ENCODE measurements at regions not wholly inside any gene's neighbourhood (a gene's known extent, or its start where the extent isn't known, plus 50 kb on each side); places are given as distances from the start of the nearest gene placed in this dataset.

GRCh38 chr18:28357766-28358401 lies 181.0 kb upstream of the CDH2 start:
- H3K4me3 ChIP-seq (ENCODE audit: low read depth, low read length) = no peak overlapping the region
- peak; percentile 10 for TF ChIP-seq CTCF (IDR thresholded peaks at IDR 0.05; ENCODE audit: insufficient read depth, low read depth, low read length, missing control alignments)
- DNase-seq (ENCODE audit: low read depth) = no peak

GRCh38 chr18:28350821-28351220 lies 173.9 kb upstream of the CDH2 start:
- no peak for DNase-seq (ENCODE audit: low read depth)
- no peak for TF ChIP-seq CTCF (IDR thresholded peaks at IDR 0.05; ENCODE audit: insufficient read depth, low read depth, low read length, missing control alignments)
- H3K4me3 ChIP-seq (ENCODE audit: low read depth, low read length) = no peak overlapping the region

GRCh38 chr18:28342231-28342630 lies 165.3 kb upstream of the CDH2 start:
- DNase-seq (ENCODE audit: low read depth) = no peak
- no peak overlapping the region for H3K4me3 ChIP-seq (ENCODE audit: low read depth, low read length)
- no peak for TF ChIP-seq CTCF (IDR thresholded peaks at IDR 0.05; ENCODE audit: insufficient read depth, low read depth, low read length, missing control alignments)

GRCh38 chr18:28338316-28338715 lies 161.4 kb upstream of the CDH2 start:
- no peak for DNase-seq (ENCODE audit: low read depth)
- H3K4me3 ChIP-seq (ENCODE audit: low read depth, low read length) = no peak overlapping the region
- no peak for TF ChIP-seq CTCF (IDR thresholded peaks at IDR 0.05; ENCODE audit: insufficient read depth, low read depth, low read length, missing control alignments)

GRCh38 chr18:28334516-28334915 lies 157.6 kb upstream of the CDH2 start:
- no peak for TF ChIP-seq CTCF (IDR thresholded peaks at IDR 0.05; ENCODE audit: insufficient read depth, low read depth, low read length, missing control alignments)
- no peak for DNase-seq (ENCODE audit: low read depth)
- no peak overlapping the region for H3K4me3 ChIP-seq (ENCODE audit: low read depth, low read length)

- no peak for TF ChIP-seq CTCF (IDR thresholded peaks at IDR 0.05; ENCODE audit: insufficient read depth, low read depth, low read length, missing control alignments)
- DNase-seq (ENCODE audit: low read depth) = no peak
- no peak overlapping the region for H3K4me3 ChIP-seq (ENCODE audit: low read depth, low read length)
These were observed 155.1 kb upstream of the CDH2 start for GRCh38 chr18:28332071-28332470.

- no peak overlapping the region for H3K4me3 ChIP-seq (ENCODE audit: low read depth, low read length)
- no peak for TF ChIP-seq CTCF (IDR thresholded peaks at IDR 0.05; ENCODE audit: insufficient read depth, low read depth, low read length, missing control alignments)
- no peak for DNase-seq (ENCODE audit: low read depth)
These were observed 154.6 kb upstream of the CDH2 start for GRCh38 chr18:28331551-28331950.

Data from GM12865 (cell line).